ENCODE measurements at regions not wholly inside any gene's neighbourhood (a gene's known extent, or its start where the extent isn't known, plus 50 kb on each side); places are given as distances from the start of the nearest gene placed in this dataset.
"Not testable (repeated sequence)": the region's sequence is repeated elsewhere in the genome, so short reads cannot be mapped to it uniquely, and the experiment has no call there.

DNA sequence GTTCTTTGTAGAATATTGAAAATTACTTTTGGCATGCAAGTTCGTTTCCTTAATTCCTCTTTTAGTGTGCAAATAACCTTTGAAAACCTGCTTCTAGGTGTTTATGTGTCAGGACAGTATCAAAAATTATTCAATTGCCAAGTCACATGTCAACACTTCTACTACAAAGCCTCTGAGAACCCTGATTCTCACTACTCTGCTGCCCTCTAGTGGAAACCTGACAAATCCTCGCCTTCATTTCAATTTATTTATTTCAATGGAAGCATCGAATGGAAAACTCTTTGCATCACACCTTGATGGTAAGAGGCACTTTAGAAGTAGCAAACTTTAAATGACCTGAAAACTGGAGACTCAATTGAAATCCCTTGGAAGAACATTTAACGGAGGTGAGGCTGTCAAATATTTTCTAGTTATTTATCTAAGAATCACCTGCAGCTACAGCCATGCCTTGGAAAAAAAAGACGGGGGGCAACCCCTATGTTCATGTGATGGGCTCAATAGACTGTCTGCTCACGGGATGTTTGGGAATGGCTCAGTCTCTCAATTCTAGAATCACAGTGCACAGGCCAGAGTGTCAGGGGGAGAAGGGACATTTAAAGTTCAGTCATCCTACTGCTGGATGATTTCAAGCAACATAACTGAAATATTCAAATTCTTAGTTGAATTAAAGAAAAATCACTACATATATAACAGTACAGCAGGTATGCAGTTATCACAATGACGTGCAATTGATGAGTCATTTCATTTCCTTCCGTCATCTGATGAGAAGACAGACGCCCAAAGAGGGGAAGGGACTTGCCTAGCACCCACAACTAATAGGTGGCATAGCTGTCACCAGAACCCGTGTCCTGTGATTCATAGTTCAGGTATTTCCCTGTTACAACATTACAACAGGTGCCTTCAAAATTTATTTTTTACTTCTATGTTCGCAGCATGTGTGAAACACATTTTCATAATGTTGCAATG lies 563.9 kb downstream of the TOX3 start:
- H3K4me1 Mint-ChIP-seq, result no peaks in the 10 kb centered on the region
- H3K36me3 Mint-ChIP-seq, result no peaks in the 10 kb centered on the region
- no peak overlapping the region for H3K4me3 ChIP-seq (ENCODE audit: low read depth, low read length)
- H3K9me3 ChIP-seq (ENCODE audit: control insufficient read depth in 2 of 2, low read length in 2 of 2), result no peaks in the 10 kb centered on the region
- H3K9me3 Mint-ChIP-seq, result peaks cover 0 to 4% (median 1%) of the 10 kb centered on the region in 7 donors
- DNase-seq (peak in 2 of 3 donors; percentile 4 to 53), ATAC-seq (ENCODE audit: low read depth in 2 of 2) (no peak)
- H3K27ac ChIP-seq (ENCODE audit: insufficient read depth, low read length, poor library complexity, severe bottlenecking), result no peak overlapping the region
- no peak overlapping the region for H3K4me3 Mint-ChIP-seq
- no peak overlapping the region for H3K27ac Mint-ChIP-seq
- no peaks in the 10 kb centered on the region for H3K27me3 ChIP-seq (ENCODE audit: control insufficient read depth, insufficient read depth, low read length)
- H3K36me3 ChIP-seq (ENCODE audit: control insufficient read depth, insufficient read depth, low read length), result no peaks in the 10 kb centered on the region
- H3K27me3 Mint-ChIP-seq, result no peaks in the 10 kb centered on the region
- no peaks in the 10 kb centered on the region for H3K4me1 ChIP-seq (ENCODE audit: control insufficient read depth, insufficient read depth, low read length, poor library complexity, severe bottlenecking)

DNA sequence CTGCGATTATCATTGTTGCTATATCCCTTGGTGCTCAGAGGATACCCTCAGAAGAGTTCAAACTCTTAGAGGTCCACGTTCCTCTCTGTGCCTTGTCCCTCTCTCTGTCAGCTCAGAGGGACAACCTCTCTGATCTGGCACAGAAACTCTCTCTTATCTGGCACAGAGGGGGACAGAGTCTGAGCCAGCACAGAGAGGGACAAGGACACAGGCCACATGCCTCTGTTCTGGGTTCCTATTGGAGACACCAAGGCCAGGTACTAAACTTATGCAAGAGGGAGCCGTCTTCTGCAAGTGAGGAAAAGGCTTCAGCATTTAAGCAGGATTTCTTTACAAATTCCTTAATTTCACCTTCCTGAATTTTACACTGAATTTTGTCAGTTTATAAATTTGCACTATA lies 565.2 kb downstream of the TOX3 start:
- H3K27me3 ChIP-seq (ENCODE audit: control insufficient read depth, insufficient read depth, low read length), result no peaks in the 10 kb centered on the region
- no peaks in the 10 kb centered on the region for H3K9me3 ChIP-seq (ENCODE audit: control insufficient read depth in 2 of 2, low read length in 2 of 2)
- H3K36me3 ChIP-seq (ENCODE audit: control insufficient read depth, insufficient read depth, low read length), result no peaks in the 10 kb centered on the region
- H3K36me3 Mint-ChIP-seq, result no peaks in the 10 kb centered on the region
- H3K9me3 Mint-ChIP-seq, result peaks cover 0 to 3% (median 0%) of the 10 kb centered on the region in 7 donors
- ATAC-seq (ENCODE audit: low read depth in 2 of 2), result no peak
- H3K27ac ChIP-seq (ENCODE audit: insufficient read depth, low read length, poor library complexity, severe bottlenecking), result no peak overlapping the region
- H3K4me3 Mint-ChIP-seq, result no peak overlapping the region
- H3K4me3 ChIP-seq (ENCODE audit: low read depth, low read length), result no peak overlapping the region
- H3K4me1 Mint-ChIP-seq, result no peaks in the 10 kb centered on the region
- H3K4me1 ChIP-seq (ENCODE audit: control insufficient read depth, insufficient read depth, low read length, poor library complexity, severe bottlenecking), result no peaks in the 10 kb centered on the region
- H3K27ac Mint-ChIP-seq, result no peak overlapping the region
- H3K27me3 Mint-ChIP-seq, result no peaks in the 10 kb centered on the region
- no peak for DNase-seq

DNA sequence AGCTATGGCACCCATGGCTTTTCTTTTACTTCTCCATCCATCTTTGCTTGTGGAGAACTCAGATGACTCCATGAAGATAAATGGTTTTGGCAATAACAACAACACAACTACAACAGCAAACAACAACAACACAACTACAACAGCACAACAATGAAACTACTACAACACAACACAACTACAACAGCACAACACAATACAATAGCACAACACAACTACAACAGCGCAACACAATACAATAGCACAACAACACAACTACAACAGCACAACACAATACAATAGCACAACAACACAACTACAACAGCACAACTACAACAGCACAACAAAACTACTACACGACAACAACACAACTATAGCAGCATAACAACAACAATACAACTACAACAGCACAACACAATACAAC lies 569.4 kb downstream of the TOX3 start:
- not testable (repeated sequence) for H3K36me3 Mint-ChIP-seq; DNase-seq; H3K9me3 Mint-ChIP-seq; H3K36me3 ChIP-seq (ENCODE audit: control insufficient read depth, insufficient read depth, low read length); H3K27me3 Mint-ChIP-seq; H3K4me3 Mint-ChIP-seq; H3K27ac Mint-ChIP-seq; H3K27ac ChIP-seq (ENCODE audit: insufficient read depth, low read length, poor library complexity, severe bottlenecking); H3K9me3 ChIP-seq (ENCODE audit: control insufficient read depth in 2 of 2, low read length in 2 of 2); H3K4me3 ChIP-seq (ENCODE audit: low read depth, low read length); H3K27me3 ChIP-seq (ENCODE audit: control insufficient read depth, insufficient read depth, low read length); H3K4me1 Mint-ChIP-seq; ATAC-seq (ENCODE audit: low read depth in 2 of 2); H3K4me1 ChIP-seq (ENCODE audit: control insufficient read depth, insufficient read depth, low read length, poor library complexity, severe bottlenecking)

DNA sequence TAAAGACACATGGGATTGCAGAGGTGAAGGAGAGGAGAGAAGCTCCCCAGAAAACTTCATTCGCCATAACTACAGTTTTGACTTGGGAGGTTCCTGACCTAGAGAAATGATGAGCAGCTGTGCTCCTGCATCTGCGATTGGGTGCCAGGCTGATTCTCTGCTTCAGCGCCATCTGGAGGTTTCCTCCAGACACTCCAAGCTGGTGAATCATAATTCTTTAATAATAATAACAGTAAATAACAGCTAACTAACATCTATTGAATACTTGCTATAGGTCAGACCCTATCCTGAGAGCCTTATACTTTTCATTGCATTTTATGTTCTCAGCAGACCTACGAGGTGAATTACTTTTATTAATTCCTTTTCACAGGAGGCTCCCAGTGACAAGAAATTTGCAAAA lies 575.8 kb downstream of the TOX3 start:
- H3K4me1 Mint-ChIP-seq, result no peaks in the 10 kb centered on the region
- Histone ChIP-seq H3K4me3 (ENCODE audit: low read depth, low read length) (no peak overlapping the region), H3K27ac (ENCODE audit: insufficient read depth, low read length, poor library complexity, severe bottlenecking) (no peak overlapping the region), H3K4me1 (ENCODE audit: control insufficient read depth, insufficient read depth, low read length, poor library complexity, severe bottlenecking) (no peaks in the 10 kb centered on the region), H3K36me3 (ENCODE audit: control insufficient read depth, insufficient read depth, low read length) (no peaks in the 10 kb centered on the region), H3K27me3 (ENCODE audit: control insufficient read depth, insufficient read depth, low read length) (no peaks in the 10 kb centered on the region), H3K9me3 (ENCODE audit: control insufficient read depth in 2 of 2, low read length in 2 of 2) (no peaks in the 10 kb centered on the region)
- ATAC-seq (ENCODE audit: low read depth in 2 of 2) (no peak), DNase-seq (no peak)
- peaks cover 0 to 8% (median 1%) of the 10 kb centered on the region in 7 donors for H3K9me3 Mint-ChIP-seq
- H3K27me3 Mint-ChIP-seq, result no peaks in the 10 kb centered on the region
- H3K4me3 Mint-ChIP-seq, result no peak overlapping the region
- no peaks in the 10 kb centered on the region for H3K36me3 Mint-ChIP-seq
- H3K27ac Mint-ChIP-seq, result no peak overlapping the region

DNA sequence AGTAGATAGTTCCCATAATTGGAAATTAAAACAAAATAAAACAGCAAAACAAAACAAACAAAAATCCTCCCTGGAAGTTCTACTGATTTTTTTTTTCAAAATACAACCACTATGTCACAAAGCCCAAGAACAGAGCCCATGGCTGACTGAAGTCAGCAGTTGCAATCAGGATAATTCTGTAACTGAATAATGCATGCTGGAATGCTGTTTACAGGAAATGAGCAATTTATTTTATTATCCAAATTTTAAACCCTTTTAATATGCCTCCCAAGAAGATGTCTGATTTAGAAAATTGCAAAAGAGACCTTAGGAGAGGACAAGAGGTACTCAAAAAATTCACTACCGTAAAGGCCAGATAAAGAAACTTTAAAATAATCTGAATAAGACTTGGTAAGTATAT lies 578.2 kb downstream of the TOX3 start:
- no peak overlapping the region for H3K27ac ChIP-seq (ENCODE audit: insufficient read depth, low read length, poor library complexity, severe bottlenecking)
- no peaks in the 10 kb centered on the region for H3K4me1 Mint-ChIP-seq
- DNase-seq, result no peak
- H3K9me3 Mint-ChIP-seq, result peaks cover 0 to 5% (median 1%) of the 10 kb centered on the region in 7 donors
- no peak overlapping the region for H3K27ac Mint-ChIP-seq
- H3K9me3 ChIP-seq (ENCODE audit: control insufficient read depth in 2 of 2, low read length in 2 of 2), result no peaks in the 10 kb centered on the region
- H3K4me3 Mint-ChIP-seq, result no peak overlapping the region
- no peak for ATAC-seq (ENCODE audit: low read depth in 2 of 2)
- H3K36me3 Mint-ChIP-seq, result no peaks in the 10 kb centered on the region
- H3K36me3 ChIP-seq (ENCODE audit: control insufficient read depth, insufficient read depth, low read length), result no peaks in the 10 kb centered on the region
- H3K4me3 ChIP-seq (ENCODE audit: low read depth, low read length), result no peak overlapping the region
- H3K27me3 ChIP-seq (ENCODE audit: control insufficient read depth, insufficient read depth, low read length), result no peaks in the 10 kb centered on the region
- no peaks in the 10 kb centered on the region for H3K4me1 ChIP-seq (ENCODE audit: control insufficient read depth, insufficient read depth, low read length, poor library complexity, severe bottlenecking)
- no peaks in the 10 kb centered on the region for H3K27me3 Mint-ChIP-seq

DNA sequence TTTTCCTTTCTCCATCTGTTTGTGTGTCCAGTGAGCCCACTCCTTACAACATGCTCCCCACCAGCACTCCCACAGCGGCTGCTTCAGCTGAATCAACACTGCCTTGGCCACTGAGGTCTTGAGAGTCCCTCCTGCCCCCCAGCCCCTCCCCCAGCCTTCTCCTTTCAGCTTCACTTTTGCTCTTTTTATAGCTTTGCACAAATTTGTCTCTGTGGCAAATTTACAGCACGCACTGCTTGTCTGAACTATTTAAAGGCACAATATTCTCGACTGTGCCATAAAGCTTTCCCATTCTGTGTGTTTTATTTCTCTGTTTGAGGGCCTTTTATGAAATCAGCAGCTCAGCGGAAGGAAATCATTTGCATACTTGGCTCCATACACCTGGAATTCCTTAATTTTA lies 579.3 kb downstream of the TOX3 start:
- Mint-ChIP-seq H3K27me3 (no peaks in the 10 kb centered on the region), H3K27ac (no peak overlapping the region), H3K4me1 (no peaks in the 10 kb centered on the region), H3K9me3 (peaks cover 0 to 5% (median 1%) of the 10 kb centered on the region in 7 donors), H3K4me3 (no peak overlapping the region), H3K36me3 (no peaks in the 10 kb centered on the region)
- ATAC-seq (ENCODE audit: low read depth in 2 of 2) (no peak), DNase-seq (no peak)
- Histone ChIP-seq H3K9me3 (ENCODE audit: control insufficient read depth in 2 of 2, low read length in 2 of 2) (no peaks in the 10 kb centered on the region), H3K36me3 (ENCODE audit: control insufficient read depth, insufficient read depth, low read length) (no peaks in the 10 kb centered on the region), H3K4me3 (ENCODE audit: low read depth, low read length) (no peak overlapping the region), H3K27ac (ENCODE audit: insufficient read depth, low read length, poor library complexity, severe bottlenecking) (no peak overlapping the region), H3K4me1 (ENCODE audit: control insufficient read depth, insufficient read depth, low read length, poor library complexity, severe bottlenecking) (no peaks in the 10 kb centered on the region), H3K27me3 (ENCODE audit: control insufficient read depth, insufficient read depth, low read length) (no peaks in the 10 kb centered on the region)

DNA sequence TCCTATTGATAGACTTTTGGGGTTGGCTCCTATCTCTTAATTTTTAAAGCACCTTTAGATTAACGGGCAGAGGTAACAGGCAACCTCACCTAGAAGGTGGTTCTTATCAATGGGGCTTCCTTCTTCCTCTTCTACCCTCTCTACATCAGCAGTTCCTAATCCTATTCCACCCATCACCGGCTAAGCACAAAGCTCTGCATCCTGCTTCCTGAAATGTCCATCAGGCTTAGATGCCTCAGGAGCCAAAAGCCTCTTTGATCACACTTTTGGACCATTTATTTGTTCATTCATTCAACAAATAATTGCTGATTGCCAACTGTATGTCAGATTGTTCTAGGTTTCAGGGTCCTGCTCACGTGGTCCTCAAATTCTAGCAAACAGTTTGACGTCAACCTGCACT lies 586.0 kb downstream of the TOX3 start:
- H3K4me3 Mint-ChIP-seq, result no peak overlapping the region
- H3K36me3 ChIP-seq (ENCODE audit: control insufficient read depth, insufficient read depth, low read length), result no peaks in the 10 kb centered on the region
- peaks cover 0 to 4% (median 0%) of the 10 kb centered on the region in 7 donors for H3K9me3 Mint-ChIP-seq
- H3K36me3 Mint-ChIP-seq, result no peaks in the 10 kb centered on the region
- ATAC-seq (ENCODE audit: low read depth in 2 of 2), result no peak
- no peak overlapping the region for H3K27ac Mint-ChIP-seq
- no peaks in the 10 kb centered on the region for H3K4me1 ChIP-seq (ENCODE audit: control insufficient read depth, insufficient read depth, low read length, poor library complexity, severe bottlenecking)
- H3K27ac ChIP-seq (ENCODE audit: insufficient read depth, low read length, poor library complexity, severe bottlenecking), result no peak overlapping the region
- no peaks in the 10 kb centered on the region for H3K27me3 ChIP-seq (ENCODE audit: control insufficient read depth, insufficient read depth, low read length)
- H3K4me3 ChIP-seq (ENCODE audit: low read depth, low read length), result no peak overlapping the region
- no peaks in the 10 kb centered on the region for H3K4me1 Mint-ChIP-seq
- H3K9me3 ChIP-seq (ENCODE audit: control insufficient read depth in 2 of 2, low read length in 2 of 2), result no peaks in the 10 kb centered on the region
- DNase-seq, result no peak
- no peaks in the 10 kb centered on the region for H3K27me3 Mint-ChIP-seq

Data from CD4-positive, CD25-positive, alpha-beta regulatory T cell (primary cell).